HG02642 (cell line): ENCODE measurements at regions not wholly inside any gene's neighbourhood (a gene's known extent, or its start where the extent isn't known, plus 50 kb on each side); places are given as distances from the start of the nearest gene placed in this dataset.
"Not testable (repeated sequence)": the region's sequence is repeated elsewhere in the genome, so short reads cannot be mapped to it uniquely, and the experiment has no call there.

Source experiments
- ATAC-seq: cut with Tn5 transposase; IDR thresholded peaks from one replicate; pipeline ENCODE4 v1.9.1; 2021; ENCODE audit warnings: mild to moderate bottlenecking; ENCODE audit not compliant: unreplicated experiment, poor library complexity

- ATAC-seq = no peak
Observed at GRCh38 chr20:48153103-48153502, 367.8 kb upstream of the SULF2 start.

- no peak for ATAC-seq
Observed at GRCh38 chr20:48150568-48150967, 365.3 kb upstream of the SULF2 start.

- ATAC-seq = no peak
Observed at GRCh38 chr20:48149902-48150301, 364.6 kb upstream of the SULF2 start.

- ATAC-seq = no peak
Observed at GRCh38 chr20:48148916-48149672, 363.8 kb upstream of the SULF2 start.

DNA sequence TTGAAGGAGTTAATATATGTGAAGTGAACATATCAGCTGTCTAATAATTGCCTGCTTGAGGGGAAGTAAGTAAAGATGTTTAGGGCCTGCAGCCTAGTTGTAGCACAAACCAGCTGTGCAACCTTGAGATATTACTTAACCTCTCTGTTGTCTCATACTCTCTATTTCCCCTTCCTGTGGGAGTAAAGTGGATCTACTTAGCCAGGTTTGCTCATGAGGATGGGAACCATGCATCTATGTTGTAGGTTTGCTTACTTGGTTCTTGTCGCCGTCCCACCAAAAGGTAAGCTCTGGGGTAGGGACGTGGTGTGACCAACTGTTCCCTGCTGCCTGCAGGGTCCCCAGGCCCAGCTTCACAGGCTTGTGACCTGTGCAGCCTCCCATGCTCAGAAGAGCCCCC is 362.7 kb upstream of the SULF2 start:
- ATAC-seq = no peak

DNA sequence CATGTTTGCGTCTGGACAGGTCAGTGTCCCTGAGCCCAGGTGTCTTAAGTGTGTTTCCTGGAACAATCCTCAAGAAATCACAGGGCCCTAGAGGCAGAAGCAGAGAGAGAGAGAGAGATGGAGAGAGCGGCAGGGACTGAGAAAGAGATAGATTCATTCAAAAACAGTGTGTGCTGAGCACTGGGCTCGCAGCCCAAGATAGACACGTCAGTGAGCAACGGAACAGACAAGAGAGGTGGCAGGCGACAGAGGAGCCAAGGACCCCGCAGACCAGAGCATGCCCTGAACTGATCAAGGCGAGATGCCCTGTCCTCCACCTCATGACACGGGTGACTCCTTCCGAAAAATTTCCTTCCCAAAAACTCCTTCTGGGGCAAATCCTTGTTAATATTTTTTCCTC is 362.0 kb upstream of the SULF2 start:
- ATAC-seq = no peak

DNA sequence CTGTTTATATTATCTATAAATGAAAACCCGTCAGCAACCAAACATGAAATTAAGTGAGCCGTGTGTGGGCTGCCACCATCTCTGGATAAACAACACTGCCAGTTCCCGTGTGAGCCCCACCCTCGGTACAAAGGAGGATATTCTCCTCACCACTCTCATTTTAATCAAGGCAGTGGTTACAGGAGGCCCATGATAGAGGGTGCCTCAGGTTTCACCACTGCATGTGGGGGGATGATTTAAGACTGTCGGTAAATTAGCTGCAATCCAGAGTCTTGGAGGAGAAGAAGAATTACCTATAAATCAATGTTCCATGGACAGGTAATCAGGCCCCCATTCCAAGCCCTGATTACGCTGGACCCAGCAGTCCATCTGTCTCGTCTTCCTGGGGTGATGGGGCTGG is 361.6 kb upstream of the SULF2 start:
- no peak for ATAC-seq

DNA sequence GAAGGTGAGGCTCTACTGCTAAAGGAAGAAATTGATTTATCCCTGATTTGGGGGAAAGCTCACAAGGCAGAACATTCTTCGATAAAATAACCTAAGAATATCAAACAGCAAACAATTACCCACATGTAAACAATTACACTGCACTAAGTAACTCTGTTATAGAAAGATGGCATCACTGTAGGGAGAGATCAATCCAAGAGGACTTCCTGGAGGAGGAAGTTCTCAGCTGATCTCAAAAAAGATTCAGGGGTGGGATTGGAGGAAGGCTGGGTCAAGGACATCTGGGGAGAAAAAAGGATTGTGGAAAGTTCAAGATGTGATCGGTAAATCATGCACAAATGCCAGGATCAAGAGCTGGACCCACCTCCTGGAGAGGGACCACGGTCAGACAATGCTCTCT is 361.0 kb upstream of the SULF2 start:
- ATAC-seq = no peak

- no peak for ATAC-seq
Observed at GRCh38 chr20:48143435-48144081, 358.3 kb upstream of the SULF2 start.

GRCh38 chr20:48142516-48142773 is 357.2 kb upstream of the SULF2 start:
- no peak for ATAC-seq

- no peak for ATAC-seq
Observed at GRCh38 chr20:48141660-48142515, 356.6 kb upstream of the SULF2 start.

DNA sequence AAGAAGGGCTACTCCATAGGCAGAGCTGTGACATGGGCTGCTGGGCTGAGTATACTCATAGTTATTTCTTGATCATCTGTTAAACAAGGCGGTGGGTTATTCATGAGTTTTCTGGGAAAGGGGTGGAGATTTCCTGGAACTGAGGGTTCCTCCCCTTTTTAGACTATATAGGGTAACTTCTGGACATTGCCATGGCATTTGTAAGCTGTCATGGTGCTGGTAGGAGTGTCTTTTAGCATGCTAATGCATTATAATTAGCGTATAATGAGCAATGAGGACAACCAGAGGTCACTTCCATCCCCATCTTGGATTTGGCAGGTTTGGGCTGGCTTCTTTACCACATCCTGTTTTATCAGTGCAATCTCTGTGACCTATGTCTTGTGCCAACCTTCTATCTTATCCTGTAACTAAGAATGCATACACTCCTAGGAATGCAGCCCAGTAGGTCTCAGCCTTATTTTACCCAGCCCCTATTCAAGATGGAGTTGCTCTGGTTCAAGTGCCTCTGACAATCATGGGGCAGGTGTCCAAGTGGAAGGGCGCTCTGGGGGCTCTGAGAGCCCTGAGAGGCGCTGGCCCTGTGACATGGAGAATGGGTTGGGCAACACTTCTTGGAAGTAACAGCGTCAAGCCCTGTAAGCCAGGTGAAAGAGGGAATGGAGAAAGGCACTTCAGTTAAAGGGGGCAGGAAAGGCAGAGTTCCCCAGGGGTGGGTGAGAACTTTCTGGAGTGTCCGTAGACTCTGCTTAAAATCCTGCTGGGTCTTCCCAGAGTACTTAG is 354.2 kb upstream of the SULF2 start:
- no peak for ATAC-seq

GRCh38 chr20:48132834-48133233 is 347.6 kb upstream of the SULF2 start:
- ATAC-seq = no peak

DNA sequence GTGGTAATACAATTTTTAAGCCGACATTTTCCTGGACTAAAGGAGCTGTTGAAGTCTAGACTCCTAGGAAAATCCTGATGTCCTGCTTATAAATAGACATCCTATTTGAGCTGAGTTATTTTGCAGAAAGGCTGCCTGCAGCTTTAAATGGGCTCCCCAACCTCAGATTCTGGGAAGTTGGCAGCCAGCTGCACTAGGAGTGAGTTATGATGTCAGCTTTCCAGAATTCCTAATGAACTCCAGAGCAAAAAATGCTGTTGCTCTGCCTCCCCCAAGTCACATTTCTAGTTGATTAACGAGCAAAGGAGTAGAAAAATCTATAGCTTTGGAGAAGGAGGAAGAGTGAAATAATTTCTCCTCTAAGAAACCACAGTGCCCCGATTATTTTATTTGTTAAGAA is 346.3 kb upstream of the SULF2 start:
- ATAC-seq = no peak

GRCh38 chr20:48129345-48129942 is 344.2 kb upstream of the SULF2 start:
- no peak for ATAC-seq

GRCh38 chr20:48128436-48128835 is 343.2 kb upstream of the SULF2 start:
- no peak for ATAC-seq

GRCh38 chr20:48127964-48128363 is 342.7 kb upstream of the SULF2 start:
- ATAC-seq = not testable (repeated sequence)

DNA sequence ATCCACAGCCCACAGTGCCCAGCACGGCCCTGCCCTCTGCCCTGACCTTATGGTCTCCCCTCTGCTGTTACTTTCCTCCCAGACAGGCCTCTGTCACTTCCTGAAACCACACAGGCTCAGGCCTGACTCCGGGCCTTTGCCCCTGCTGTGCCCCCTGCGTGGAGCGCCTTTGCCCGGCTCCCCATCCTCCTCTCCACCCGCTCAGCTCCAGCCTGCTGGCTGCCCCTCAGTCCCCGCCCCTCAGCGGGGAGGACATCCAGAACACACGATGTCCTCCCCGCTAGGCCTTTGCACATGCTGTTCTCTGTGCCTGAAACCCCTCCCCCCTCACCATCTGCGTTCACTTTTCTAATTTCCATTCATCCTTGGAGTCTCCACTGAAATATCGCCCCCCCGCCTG is 341.9 kb upstream of the SULF2 start:
- not testable (repeated sequence) for ATAC-seq

GRCh38 chr20:48126227-48126740 is 341.0 kb upstream of the SULF2 start:
- no peak for ATAC-seq

DNA sequence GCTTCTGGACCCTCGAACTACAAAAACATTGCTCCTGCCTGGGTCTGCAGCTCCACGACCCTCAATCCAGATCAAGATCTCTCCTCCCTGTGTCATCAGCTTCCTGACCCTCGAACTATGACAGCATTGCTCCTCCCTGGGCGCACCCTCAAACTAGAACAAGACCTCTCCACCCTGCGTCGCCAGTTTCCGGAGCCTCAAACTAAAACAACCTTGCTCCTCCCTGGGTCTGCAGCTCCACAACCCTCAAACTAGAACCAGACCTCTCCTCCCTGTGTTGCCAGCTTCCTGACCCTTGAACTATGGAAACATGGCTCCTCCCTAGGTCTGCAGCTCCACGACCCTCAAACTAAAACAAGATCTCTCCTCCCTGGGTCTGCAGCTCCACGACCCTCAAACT is 339.7 kb upstream of the SULF2 start:
- no peak for ATAC-seq
